NT2/D1 (cell line): ENCODE measurements at regions not wholly inside any gene's neighbourhood (a gene's known extent, or its start where the extent isn't known, plus 50 kb on each side); places are given as distances from the start of the nearest gene placed in this dataset.

Source experiments
- SUZ12 ChIP-seq: IDR thresholded peaks from 2 replicates; pipeline ENCODE4 v1.6.1; 2011; ENCODE audit not compliant: insufficient read length, insufficient read depth; ENCODE audit errors: extremely low read depth
- YY1 ChIP-seq: IDR thresholded peaks from 2 replicates; pipeline ENCODE4 v1.6.1; 2011; ENCODE audit not compliant: insufficient read length, insufficient read depth
- ZNF274 ChIP-seq: IDR thresholded peaks from 2 replicates; pipeline ENCODE4 v1.6.1; 2011; ENCODE audit warnings: mild to moderate bottlenecking, low read depth, low read length

- TF ChIP-seq SUZ12 (no peak), YY1 (no peak), ZNF274 (no peak)
Observed at GRCh38 chr22:49508561-49508960, 319.1 kb downstream of the BRD1 start.
